Liver (tissue), 3 donors: ENCODE measurements at regions not wholly inside any gene's neighbourhood (a gene's known extent, or its start where the extent isn't known, plus 50 kb on each side); places are given as distances from the start of the nearest gene placed in this dataset.

ENCODE experiments used
- EGR1 ChIP-seq, 2 donors: IDR thresholded peaks; 2 replicates each; pipeline ENCODE4 v1.6.1; 2016 to 2018; ENCODE audit warnings: antibody characterized with exemption in 2 of 2, low read depth in 2 of 2
- FOXA1 ChIP-seq: IDR thresholded peaks from 2 replicates; pipeline ENCODE4 v1.6.1; 2016; ENCODE audit warnings: antibody characterized with exemption
- HNF4A ChIP-seq, 2 donors: conservative IDR thresholded peaks; 2 replicates each; pipeline ENCODE4 v1.6.1; 2016; ENCODE audit warnings: antibody characterized with exemption in 2 of 2, mild to moderate bottlenecking in 2 of 2
- JUND ChIP-seq, 2 donors: IDR thresholded peaks; 2 replicates each; pipeline ENCODE4 v1.6.1; 2016; ENCODE audit warnings: antibody characterized with exemption in 2 of 2
- NR2F2 ChIP-seq: IDR thresholded peaks from 2 replicates; pipeline ENCODE4 v1.6.1; 2016; ENCODE audit warnings: antibody characterized with exemption
- RAD21 ChIP-seq, 2 donors: IDR thresholded peaks; 2 replicates each; pipeline ENCODE4 v1.6.1; 2016; ENCODE audit warnings: antibody characterized with exemption in 2 of 2, mild to moderate bottlenecking in 2 of 2
- RXRA ChIP-seq, 2 donors: IDR thresholded peaks; 2 replicates each; pipeline ENCODE4 v1.6.1; 2017 to 2018; ENCODE audit warnings: antibody characterized with exemption in 2 of 2, mild to moderate bottlenecking in 1 of 2
- SP1 ChIP-seq: IDR thresholded peaks from 2 replicates; pipeline ENCODE4 v1.6.1; 2018; ENCODE audit warnings: antibody characterized with exemption, mild to moderate bottlenecking
- TAF1 ChIP-seq: conservative IDR thresholded peaks from 2 replicates; pipeline ENCODE4 v1.6.1; 2016; ENCODE audit warnings: antibody characterized with exemption, mild to moderate bottlenecking
- YY1 ChIP-seq: IDR thresholded peaks from 2 replicates; pipeline ENCODE4 v1.6.1; 2016; ENCODE audit warnings: antibody characterized with exemption, mild to moderate bottlenecking
- TF ChIP-seq, protein P1 (sequence below): fragments of 150-350 bp; IDR thresholded peaks from 2 replicates; pipeline ENCODE4 v1.5.1; 2017; ENCODE audit warnings: improper control_type of control experiment, low read depth, low read length; ENCODE audit not compliant: missing input control
- TF ChIP-seq, protein P2 (sequence below): IDR thresholded peaks from 2 replicates; pipeline ENCODE4 v1.6.1; 2016; ENCODE audit warnings: antibody characterized with exemption, mild to moderate bottlenecking
- TF ChIP-seq, protein P3 (sequence below): IDR thresholded peaks from 2 replicates; pipeline ENCODE4 v1.6.1; 2016; ENCODE audit warnings: antibody characterized with exemption
- TF ChIP-seq, protein P4 (sequence below): IDR thresholded peaks from 2 replicates; pipeline ENCODE4 v1.6.1; 2016; ENCODE audit warnings: antibody characterized with exemption
- donor health status: healthy.
- donor health status: healthy.

DNA sequence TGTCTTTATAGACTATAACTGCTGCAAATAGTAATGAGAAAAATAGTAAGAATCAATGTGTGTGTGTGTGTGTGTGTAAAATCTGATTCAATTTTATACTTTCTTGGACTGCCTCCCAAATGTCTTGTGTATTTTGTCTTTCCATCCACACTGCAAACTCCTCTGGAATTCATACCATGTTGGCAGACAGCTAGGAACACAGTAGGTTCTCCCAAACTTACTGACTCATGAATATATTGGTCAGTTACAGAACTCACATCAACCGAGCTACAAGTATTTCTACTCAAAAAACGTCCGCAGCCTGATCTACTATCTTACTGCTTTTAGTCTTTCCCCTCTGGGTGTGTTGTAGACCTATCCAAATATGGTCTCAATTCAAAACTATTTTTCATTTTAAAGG lies 542.7 kb upstream of the PSMD7 start:
- TF ChIP-seq, protein P1, sequence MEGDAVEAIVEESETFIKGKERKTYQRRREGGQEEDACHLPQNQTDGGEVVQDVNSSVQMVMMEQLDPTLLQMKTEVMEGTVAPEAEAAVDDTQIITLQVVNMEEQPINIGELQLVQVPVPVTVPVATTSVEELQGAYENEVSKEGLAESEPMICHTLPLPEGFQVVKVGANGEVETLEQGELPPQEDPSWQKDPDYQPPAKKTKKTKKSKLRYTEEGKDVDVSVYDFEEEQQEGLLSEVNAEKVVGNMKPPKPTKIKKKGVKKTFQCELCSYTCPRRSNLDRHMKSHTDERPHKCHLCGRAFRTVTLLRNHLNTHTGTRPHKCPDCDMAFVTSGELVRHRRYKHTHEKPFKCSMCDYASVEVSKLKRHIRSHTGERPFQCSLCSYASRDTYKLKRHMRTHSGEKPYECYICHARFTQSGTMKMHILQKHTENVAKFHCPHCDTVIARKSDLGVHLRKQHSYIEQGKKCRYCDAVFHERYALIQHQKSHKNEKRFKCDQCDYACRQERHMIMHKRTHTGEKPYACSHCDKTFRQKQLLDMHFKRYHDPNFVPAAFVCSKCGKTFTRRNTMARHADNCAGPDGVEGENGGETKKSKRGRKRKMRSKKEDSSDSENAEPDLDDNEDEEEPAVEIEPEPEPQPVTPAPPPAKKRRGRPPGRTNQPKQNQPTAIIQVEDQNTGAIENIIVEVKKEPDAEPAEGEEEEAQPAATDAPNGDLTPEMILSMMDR: no peak
- TF ChIP-seq TAF1 (no peak), JUND (IDR thresholded peaks at IDR 0.05) (no peak), RAD21 (IDR thresholded peaks at IDR 0.05) (no peak), YY1 (no peak), FOXA1 (no peak), SP1 (no peak), RXRA (IDR thresholded peaks at IDR 0.05) (no peak), EGR1 (IDR thresholded peaks at IDR 0.05; ENCODE audit: low read depth in 2 of 2) (no peak), HNF4A (conservative IDR thresholded peaks at IDR 0.05) (no peak), NR2F2 (no peak)
- TF ChIP-seq, protein P2, sequence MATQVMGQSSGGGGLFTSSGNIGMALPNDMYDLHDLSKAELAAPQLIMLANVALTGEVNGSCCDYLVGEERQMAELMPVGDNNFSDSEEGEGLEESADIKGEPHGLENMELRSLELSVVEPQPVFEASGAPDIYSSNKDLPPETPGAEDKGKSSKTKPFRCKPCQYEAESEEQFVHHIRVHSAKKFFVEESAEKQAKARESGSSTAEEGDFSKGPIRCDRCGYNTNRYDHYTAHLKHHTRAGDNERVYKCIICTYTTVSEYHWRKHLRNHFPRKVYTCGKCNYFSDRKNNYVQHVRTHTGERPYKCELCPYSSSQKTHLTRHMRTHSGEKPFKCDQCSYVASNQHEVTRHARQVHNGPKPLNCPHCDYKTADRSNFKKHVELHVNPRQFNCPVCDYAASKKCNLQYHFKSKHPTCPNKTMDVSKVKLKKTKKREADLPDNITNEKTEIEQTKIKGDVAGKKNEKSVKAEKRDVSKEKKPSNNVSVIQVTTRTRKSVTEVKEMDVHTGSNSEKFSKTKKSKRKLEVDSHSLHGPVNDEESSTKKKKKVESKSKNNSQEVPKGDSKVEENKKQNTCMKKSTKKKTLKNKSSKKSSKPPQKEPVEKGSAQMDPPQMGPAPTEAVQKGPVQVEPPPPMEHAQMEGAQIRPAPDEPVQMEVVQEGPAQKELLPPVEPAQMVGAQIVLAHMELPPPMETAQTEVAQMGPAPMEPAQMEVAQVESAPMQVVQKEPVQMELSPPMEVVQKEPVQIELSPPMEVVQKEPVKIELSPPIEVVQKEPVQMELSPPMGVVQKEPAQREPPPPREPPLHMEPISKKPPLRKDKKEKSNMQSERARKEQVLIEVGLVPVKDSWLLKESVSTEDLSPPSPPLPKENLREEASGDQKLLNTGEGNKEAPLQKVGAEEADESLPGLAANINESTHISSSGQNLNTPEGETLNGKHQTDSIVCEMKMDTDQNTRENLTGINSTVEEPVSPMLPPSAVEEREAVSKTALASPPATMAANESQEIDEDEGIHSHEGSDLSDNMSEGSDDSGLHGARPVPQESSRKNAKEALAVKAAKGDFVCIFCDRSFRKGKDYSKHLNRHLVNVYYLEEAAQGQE: no peak
- TF ChIP-seq, protein P3, sequence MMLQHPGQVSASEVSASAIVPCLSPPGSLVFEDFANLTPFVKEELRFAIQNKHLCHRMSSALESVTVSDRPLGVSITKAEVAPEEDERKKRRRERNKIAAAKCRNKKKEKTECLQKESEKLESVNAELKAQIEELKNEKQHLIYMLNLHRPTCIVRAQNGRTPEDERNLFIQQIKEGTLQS: no peak
- TF ChIP-seq, protein P4, sequence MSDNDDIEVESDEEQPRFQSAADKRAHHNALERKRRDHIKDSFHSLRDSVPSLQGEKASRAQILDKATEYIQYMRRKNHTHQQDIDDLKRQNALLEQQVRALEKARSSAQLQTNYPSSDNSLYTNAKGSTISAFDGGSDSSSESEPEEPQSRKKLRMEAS: no peak
